ENCODE measurements at regions not wholly inside any gene's neighbourhood (a gene's known extent, or its start where the extent isn't known, plus 50 kb on each side); places are given as distances from the start of the nearest gene placed in this dataset.

- no peak for TF ChIP-seq CTCF (IDR thresholded peaks at IDR 0.05 in 2 of 3, conservative IDR thresholded peaks at IDR 0.05 in 1 of 3; ENCODE audit: control insufficient read depth in 2 of 3, extremely low read depth in 1 of 3, insufficient read depth in 1 of 3, low read depth in 3 of 3, low read length in 3 of 3)
- no peak for TF ChIP-seq RAD21 (IDR thresholded peaks at IDR 0.05; ENCODE audit: insufficient read depth, low read depth, low read length)
- TF ChIP-seq, protein P1, sequence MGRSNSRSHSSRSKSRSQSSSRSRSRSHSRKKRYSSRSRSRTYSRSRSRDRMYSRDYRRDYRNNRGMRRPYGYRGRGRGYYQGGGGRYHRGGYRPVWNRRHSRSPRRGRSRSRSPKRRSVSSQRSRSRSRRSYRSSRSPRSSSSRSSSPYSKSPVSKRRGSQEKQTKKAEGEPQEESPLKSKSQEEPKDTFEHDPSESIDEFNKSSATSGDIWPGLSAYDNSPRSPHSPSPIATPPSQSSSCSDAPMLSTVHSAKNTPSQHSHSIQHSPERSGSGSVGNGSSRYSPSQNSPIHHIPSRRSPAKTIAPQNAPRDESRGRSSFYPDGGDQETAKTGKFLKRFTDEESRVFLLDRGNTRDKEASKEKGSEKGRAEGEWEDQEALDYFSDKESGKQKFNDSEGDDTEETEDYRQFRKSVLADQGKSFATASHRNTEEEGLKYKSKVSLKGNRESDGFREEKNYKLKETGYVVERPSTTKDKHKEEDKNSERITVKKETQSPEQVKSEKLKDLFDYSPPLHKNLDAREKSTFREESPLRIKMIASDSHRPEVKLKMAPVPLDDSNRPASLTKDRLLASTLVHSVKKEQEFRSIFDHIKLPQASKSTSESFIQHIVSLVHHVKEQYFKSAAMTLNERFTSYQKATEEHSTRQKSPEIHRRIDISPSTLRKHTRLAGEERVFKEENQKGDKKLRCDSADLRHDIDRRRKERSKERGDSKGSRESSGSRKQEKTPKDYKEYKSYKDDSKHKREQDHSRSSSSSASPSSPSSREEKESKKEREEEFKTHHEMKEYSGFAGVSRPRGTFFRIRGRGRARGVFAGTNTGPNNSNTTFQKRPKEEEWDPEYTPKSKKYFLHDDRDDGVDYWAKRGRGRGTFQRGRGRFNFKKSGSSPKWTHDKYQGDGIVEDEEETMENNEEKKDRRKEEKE (IDR thresholded peaks at IDR 0.05), result no peak
- TF ChIP-seq ZNF592 (IDR thresholded peaks at IDR 0.05), result no peak
- TF ChIP-seq NFYA (IDR thresholded peaks at IDR 0.05; ENCODE audit: borderline replicate concordance, low read depth, low read length), result no peak
- TF ChIP-seq, protein P2, sequence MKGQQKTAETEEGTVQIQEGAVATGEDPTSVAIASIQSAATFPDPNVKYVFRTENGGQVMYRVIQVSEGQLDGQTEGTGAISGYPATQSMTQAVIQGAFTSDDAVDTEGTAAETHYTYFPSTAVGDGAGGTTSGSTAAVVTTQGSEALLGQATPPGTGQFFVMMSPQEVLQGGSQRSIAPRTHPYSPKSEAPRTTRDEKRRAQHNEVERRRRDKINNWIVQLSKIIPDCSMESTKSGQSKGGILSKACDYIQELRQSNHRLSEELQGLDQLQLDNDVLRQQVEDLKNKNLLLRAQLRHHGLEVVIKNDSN (IDR thresholded peaks at IDR 0.05; ENCODE audit: borderline replicate concordance, extremely low read length, insufficient read depth, low read depth, low read length), result no peak
- TF ChIP-seq KDM1A (IDR thresholded peaks at IDR 0.05; ENCODE audit: borderline replicate concordance), result no peak
- TF ChIP-seq EZH2 (IDR thresholded peaks at IDR 0.05; ENCODE audit: borderline replicate concordance, control insufficient read depth, low read depth, low read length), result no peak
- no peak for TF ChIP-seq RBBP5 (conservative IDR thresholded peaks at IDR 0.05)
- no peak for TF ChIP-seq POLR2AphosphoS5 (IDR thresholded peaks at IDR 0.05; ENCODE audit: low read length)
Measured at GRCh38 chr15:66894363-66894762, 171.0 kb upstream of the SMAD3 start.
